ENCODE measurements at regions not wholly inside any gene's neighbourhood (a gene's known extent, or its start where the extent isn't known, plus 50 kb on each side); places are given as distances from the start of the nearest gene placed in this dataset.

GRCh38 chr5:35554016-35554415 lies 63.6 kb upstream of the SPEF2 start:
- H3K79me2 ChIP-seq (ENCODE audit: control insufficient read depth, insufficient read depth, low read length), result no peaks in the 10 kb centered on the region
- no peaks in the 10 kb centered on the region for H3K36me3 ChIP-seq (ENCODE audit: control insufficient read depth, insufficient read depth, low read length)
- no peaks in the 10 kb centered on the region for H3K27me3 ChIP-seq (ENCODE audit: control insufficient read depth, insufficient read depth, low read length)
- no peak for DNase-seq (ENCODE audit: low read depth in 2 of 2)
- H3K9ac ChIP-seq (ENCODE audit: insufficient read depth, low read length), result no peak overlapping the region
- no peak overlapping the region for H3K4me3 ChIP-seq (replicated peaks in 1 of 4; ENCODE audit: control extremely low read depth in 1 of 4, insufficient read depth in 1 of 4, low read depth in 3 of 4, low read length in 4 of 4)
- H3K4me1 ChIP-seq (ENCODE audit: control insufficient read depth, extremely low read depth, insufficient read depth, low read length), result no peaks in the 10 kb centered on the region
- no peak overlapping the region for H3K27ac ChIP-seq (ENCODE audit: insufficient read depth, low read length)
- H2AFZ ChIP-seq (ENCODE audit: low read length), result no peak overlapping the region
- H4K20me1 ChIP-seq (ENCODE audit: control insufficient read depth, extremely low read depth, insufficient read depth, low read length), result no peaks in the 10 kb centered on the region
- H3K4me2 ChIP-seq (ENCODE audit: extremely low read depth, insufficient read depth, low read length), result no peak overlapping the region
- no peak for TF ChIP-seq EZH2 (IDR thresholded peaks at IDR 0.05; ENCODE audit: low read length, missing control alignments)
- TF ChIP-seq CTCF (conservative IDR thresholded peaks at IDR 0.05 in 1 of 2, IDR thresholded peaks at IDR 0.05 in 1 of 2; ENCODE audit: low read depth in 1 of 2, low read length in 2 of 2), result no peak
- H3K9me3 ChIP-seq (ENCODE audit: control insufficient read depth, insufficient read depth, low read depth, low read length), result no peaks in the 10 kb centered on the region

GRCh38 chr5:35545190-35545589 lies 72.5 kb upstream of the SPEF2 start:
- Histone ChIP-seq H3K36me3 (ENCODE audit: control insufficient read depth, insufficient read depth, low read length) (no peaks in the 10 kb centered on the region), H3K27ac (ENCODE audit: insufficient read depth, low read length) (no peak overlapping the region), H4K20me1 (ENCODE audit: control insufficient read depth, extremely low read depth, insufficient read depth, low read length) (no peaks in the 10 kb centered on the region), H3K4me1 (ENCODE audit: control insufficient read depth, extremely low read depth, insufficient read depth, low read length) (no peaks in the 10 kb centered on the region), H3K27me3 (ENCODE audit: control insufficient read depth, insufficient read depth, low read length) (no peaks in the 10 kb centered on the region), H3K4me3 (replicated peaks in 1 of 4; ENCODE audit: control extremely low read depth in 1 of 4, insufficient read depth in 1 of 4, low read depth in 3 of 4, low read length in 4 of 4) (peak overlapping the region in 3 of 4 experiments; percentile 3 to 17 (median 8)), H3K4me2 (ENCODE audit: extremely low read depth, insufficient read depth, low read length) (peak overlapping the region; percentile 23), H2AFZ (ENCODE audit: low read length) (peak overlapping the region; percentile 6), H3K9ac (ENCODE audit: insufficient read depth, low read length) (no peak overlapping the region), H3K79me2 (ENCODE audit: control insufficient read depth, insufficient read depth, low read length) (no peaks in the 10 kb centered on the region), H3K9me3 (ENCODE audit: control insufficient read depth, insufficient read depth, low read depth, low read length) (no peaks in the 10 kb centered on the region)
- no peak for DNase-seq (ENCODE audit: low read depth in 2 of 2)
- TF ChIP-seq EZH2 (IDR thresholded peaks at IDR 0.05; ENCODE audit: low read length, missing control alignments) (no peak), CTCF (conservative IDR thresholded peaks at IDR 0.05 in 1 of 2, IDR thresholded peaks at IDR 0.05 in 1 of 2; ENCODE audit: low read depth in 1 of 2, low read length in 2 of 2) (no peak)

- no peak for DNase-seq (ENCODE audit: low read depth in 2 of 2)
- Histone ChIP-seq H3K9me3 (ENCODE audit: control insufficient read depth, insufficient read depth, low read depth, low read length) (no peaks in the 10 kb centered on the region), H3K27me3 (ENCODE audit: control insufficient read depth, insufficient read depth, low read length) (no peaks in the 10 kb centered on the region), H3K27ac (ENCODE audit: insufficient read depth, low read length) (no peak overlapping the region), H2AFZ (ENCODE audit: low read length) (no peak overlapping the region), H3K4me1 (ENCODE audit: control insufficient read depth, extremely low read depth, insufficient read depth, low read length) (no peaks in the 10 kb centered on the region), H3K36me3 (ENCODE audit: control insufficient read depth, insufficient read depth, low read length) (no peaks in the 10 kb centered on the region), H3K4me2 (ENCODE audit: extremely low read depth, insufficient read depth, low read length) (no peak overlapping the region), H3K9ac (ENCODE audit: insufficient read depth, low read length) (no peak overlapping the region), H3K4me3 (replicated peaks in 1 of 4; ENCODE audit: control extremely low read depth in 1 of 4, insufficient read depth in 1 of 4, low read depth in 3 of 4, low read length in 4 of 4) (no peak overlapping the region), H4K20me1 (ENCODE audit: control insufficient read depth, extremely low read depth, insufficient read depth, low read length) (no peaks in the 10 kb centered on the region), H3K79me2 (ENCODE audit: control insufficient read depth, insufficient read depth, low read length) (no peaks in the 10 kb centered on the region)
- no peak for TF ChIP-seq CTCF (conservative IDR thresholded peaks at IDR 0.05 in 1 of 2, IDR thresholded peaks at IDR 0.05 in 1 of 2; ENCODE audit: low read depth in 1 of 2, low read length in 2 of 2)
Observed at GRCh38 chr5:35543408-35543807, 74.3 kb upstream of the SPEF2 start.

Data from fibroblast of lung (primary cell).